ENCODE measurements at regions not wholly inside any gene's neighbourhood (a gene's known extent, or its start where the extent isn't known, plus 50 kb on each side); places are given as distances from the start of the nearest gene placed in this dataset.

- no peak for DNase-seq
Measured at GRCh38 chr13:50323440-50324065, 308.3 kb downstream of the KCNRG start.

- DNase-seq, result no peak
Measured at GRCh38 chr13:50326271-50326670, 311.0 kb downstream of the KCNRG start.

GRCh38 chr13:50326811-50327210 lies 311.6 kb downstream of the KCNRG start:
- DNase-seq, result no peak

- DNase-seq, result no peak
Measured at GRCh38 chr13:50334115-50334778, 319.0 kb downstream of the KCNRG start.

GRCh38 chr13:50334944-50335343 lies 319.7 kb downstream of the KCNRG start:
- no peak for DNase-seq

GRCh38 chr13:50339271-50339670 lies 324.0 kb downstream of the KCNRG start:
- no peak for DNase-seq

- DNase-seq, result no peak
Measured at GRCh38 chr13:50340146-50340545, 324.9 kb downstream of the KCNRG start.

GRCh38 chr13:50340551-50341287 lies 325.5 kb downstream of the KCNRG start:
- DNase-seq, result no peak

GRCh38 chr13:50341526-50341925 lies 326.3 kb downstream of the KCNRG start:
- no peak for DNase-seq

- no peak for DNase-seq
Measured at GRCh38 chr13:50344717-50345116, 329.5 kb downstream of the KCNRG start.

- no peak for DNase-seq
Measured at GRCh38 chr13:50345804-50346203, 330.6 kb downstream of the KCNRG start.

GRCh38 chr13:50348371-50348770 lies 333.1 kb downstream of the KCNRG start:
- DNase-seq, result no peak

GRCh38 chr13:50352720-50353480 lies 337.7 kb downstream of the KCNRG start:
- DNase-seq, result no peak

- DNase-seq, result no peak
Measured at GRCh38 chr13:50353651-50354415, 338.6 kb downstream of the KCNRG start.

GRCh38 chr13:50355797-50356196 lies 340.6 kb downstream of the KCNRG start:
- no peak for DNase-seq

- no peak for DNase-seq
Measured at GRCh38 chr13:50357136-50357535, 341.9 kb downstream of the KCNRG start.

- no peak for DNase-seq
Measured at GRCh38 chr13:50357586-50358118, 342.4 kb downstream of the KCNRG start.

- no peak for DNase-seq
Measured at GRCh38 chr13:50358231-50359040, 343.2 kb downstream of the KCNRG start.

GRCh38 chr13:50359041-50359367 lies 343.8 kb downstream of the KCNRG start:
- DNase-seq, result no peak

GRCh38 chr13:50359779-50360178 lies 344.5 kb downstream of the KCNRG start:
- DNase-seq, result no peak

GRCh38 chr13:50360637-50361036 lies 345.4 kb downstream of the KCNRG start:
- no peak for DNase-seq

GRCh38 chr13:50361282-50361681 lies 346.0 kb downstream of the KCNRG start:
- no peak for DNase-seq
